IMR-90 (cell line): ENCODE measurements at regions not wholly inside any gene's neighbourhood (a gene's known extent, or its start where the extent isn't known, plus 50 kb on each side); places are given as distances from the start of the nearest gene placed in this dataset.

Experiments used
- ATAC-seq: fragments of 200-7000 bp; cut with Tn5 transposase; 2 replicates; pipeline ENCODE4 v1.9.1; 2020; ENCODE audit warnings: low read depth, mild to moderate bottlenecking, moderate library complexity
- BruUV-seq: library from RNA; stranded (reverse); fragments of 400-500 nt; replicated peaks from 2 replicates; lab custom pipeline; 2021; lab: Mats Ljungman, UMichigan
- CTCF ChIA-PET: fragments of 300-600 bp; formaldehyde crosslinking; extraction: SDS; loops from one replicate; lab custom pipeline; 2021; ENCODE audit warnings: antibody characterized with exemption; lab: Yijun Ruan, JAX
- POLR2A ChIA-PET: fragments of 300-600 bp; sonication (Branson Sonifier 250); formaldehyde crosslinking; loops from one replicate; lab custom pipeline; 2022; ENCODE audit warnings: antibody characterized with exemption; ENCODE audit not compliant: unreplicated experiment; lab: Charles Lee
- DNase-seq: peaks from one replicate; pipeline ENCODE4 v3.0.0; 2013
- H2AFZ ChIP-seq: replicated peaks from 2 replicates; pipeline ENCODE3; 2013; ENCODE audit warnings: low read length, mild to moderate bottlenecking; ENCODE audit not compliant: poor library complexity
- H2AK5ac ChIP-seq: 2 replicates; pipeline ENCODE4 v1.6.1; 2013; ENCODE audit warnings: low read depth, low read length, inconsistent platforms
- H2AK9ac ChIP-seq: replicated peaks from 2 replicates; pipeline ENCODE3; 2013; ENCODE audit warnings: mild to moderate bottlenecking, low read depth, low read length, moderate library complexity; ENCODE audit not compliant: poor library complexity
- H2BK120ac ChIP-seq: 2 replicates; pipeline ENCODE4 v1.6.1; 2013; ENCODE audit warnings: low read depth, low read length, inconsistent platforms
- H2BK15ac ChIP-seq: 3 replicates; pipeline ENCODE4 v1.6.1; 2013; ENCODE audit warnings: low read depth, low read length, inconsistent platforms
- H2BK20ac ChIP-seq: 2 replicates; pipeline ENCODE4 v1.6.1; 2013; ENCODE audit warnings: low read depth, mild to moderate bottlenecking, inconsistent platforms, low read length, moderate library complexity
- H2BK5ac ChIP-seq: 2 replicates; pipeline ENCODE4 v1.6.1; 2013; ENCODE audit warnings: mild to moderate bottlenecking, low read depth, low read length, inconsistent platforms; ENCODE audit not compliant: poor library complexity, severe bottlenecking
- H3K14ac ChIP-seq: replicated peaks from 2 replicates; pipeline ENCODE4 v1.6.1; 2013; ENCODE audit warnings: low read depth, low read length, inconsistent platforms
- H3K18ac ChIP-seq: 2 replicates; pipeline ENCODE4 v1.6.1; 2013; ENCODE audit warnings: low read depth, low read length, control low read depth
- H3K23ac ChIP-seq: 2 replicates; pipeline ENCODE4 v1.6.1; 2013; ENCODE audit warnings: low read depth, low read length, inconsistent platforms
- H3K27ac ChIP-seq: 2 replicates; pipeline ENCODE4 v1.5.1; 2013; ENCODE audit warnings: mild to moderate bottlenecking, control low read depth, low read length; ENCODE audit not compliant: insufficient read depth
- H3K27me3 ChIP-seq: 2 replicates; pipeline ENCODE4 v1.6.1; 2013; ENCODE audit warnings: low read length; ENCODE audit not compliant: control insufficient read depth, insufficient read depth
- H3K36me3 ChIP-seq: 2 replicates; pipeline ENCODE4 v1.6.1; 2013; ENCODE audit warnings: low read length, mixed read lengths; ENCODE audit not compliant: control insufficient read depth, insufficient read depth
- H3K4ac ChIP-seq: 2 replicates; pipeline ENCODE4 v1.6.1; 2013; ENCODE audit warnings: low read depth, low read length, inconsistent platforms
- H3K4me1 ChIP-seq: 2 replicates; pipeline ENCODE4 v1.6.1; 2013; ENCODE audit warnings: low read length, mixed read lengths; ENCODE audit not compliant: control insufficient read depth, insufficient read depth
- H3K4me2 ChIP-seq: 2 replicates; pipeline ENCODE4 v1.6.1; 2013; ENCODE audit warnings: low read depth, mild to moderate bottlenecking, control low read depth, low read length, moderate library complexity
- H3K4me3 ChIP-seq: 2 replicates; pipeline ENCODE4 v1.5.1; 2013; ENCODE audit warnings: low read depth, mild to moderate bottlenecking, control low read depth, low read length, moderate library complexity; ENCODE audit not compliant: insufficient read depth
- H3K56ac ChIP-seq: 2 replicates; pipeline ENCODE4 v1.6.1; 2013; ENCODE audit warnings: low read length, inconsistent platforms; ENCODE audit not compliant: insufficient read depth; ENCODE audit errors: extremely low read depth
- H3K79me1 ChIP-seq, 2 experiments: 2 replicates each; pipeline ENCODE4 v1.6.1; 2013; ENCODE audit warnings: low read length in 2 of 2, inconsistent platforms in 1 of 2, low read depth in 1 of 2
- H3K9ac ChIP-seq: 2 replicates; pipeline ENCODE4 v1.6.1; 2013; ENCODE audit warnings: low read depth, low read length, control low read depth
- H3K9me1 ChIP-seq: 2 replicates; pipeline ENCODE4 v1.6.1; 2013; ENCODE audit warnings: low read length, inconsistent platforms; ENCODE audit not compliant: insufficient read depth
- H3K9me3 ChIP-seq: 2 replicates; pipeline ENCODE4 v1.6.1; 2013; ENCODE audit warnings: low read length; ENCODE audit not compliant: control insufficient read depth, insufficient read depth
- H4K20me1 ChIP-seq: 2 replicates; pipeline ENCODE4 v1.6.1; 2013; ENCODE audit warnings: low read length, inconsistent platforms; ENCODE audit not compliant: insufficient read depth
- H4K5ac ChIP-seq: 2 replicates; pipeline ENCODE4 v1.6.1; 2013; ENCODE audit warnings: mild to moderate bottlenecking, low read depth, low read length, control low read depth
- H4K8ac ChIP-seq, 2 experiments: 2 replicates each; pipeline ENCODE4 v1.6.1; 2013; ENCODE audit warnings: low read depth in 2 of 2, low read length in 2 of 2, control low read depth in 1 of 2, inconsistent platforms in 1 of 2
- H4K91ac ChIP-seq: 2 replicates; pipeline ENCODE4 v1.6.1; 2013; ENCODE audit warnings: low read depth, low read length, inconsistent platforms; ENCODE audit not compliant: insufficient read depth
- MAFK ChIP-seq: IDR thresholded peaks from 2 replicates; pipeline ENCODE4 v1.6.1; 2012; ENCODE audit warnings: low read depth, low read length, improper control_type of control experiment
- MAZ ChIP-seq: IDR thresholded peaks from 2 replicates; pipeline ENCODE4 v1.6.1; 2012; ENCODE audit warnings: low read depth, mild to moderate bottlenecking, low read length, improper control_type of control experiment, moderate library complexity, borderline replicate concordance
- POLR2A ChIP-seq: IDR thresholded peaks from 2 replicates; pipeline ENCODE4 v1.6.1; 2012; ENCODE audit warnings: mild to moderate bottlenecking, low read depth, low read length
- RAD21 ChIP-seq: IDR thresholded peaks from 2 replicates; pipeline ENCODE4 v1.6.1; 2012; ENCODE audit warnings: low read length, improper control_type of control experiment
- RCOR1 ChIP-seq: IDR thresholded peaks from 2 replicates; pipeline ENCODE4 v1.6.1; 2012; ENCODE audit warnings: mild to moderate bottlenecking, low read length, improper control_type of control experiment; ENCODE audit not compliant: insufficient replicate concordance
- RFX5 ChIP-seq: IDR thresholded peaks from 2 replicates; pipeline ENCODE4 v1.8.0; 2012; ENCODE audit warnings: low read depth, mild to moderate bottlenecking, low read length, moderate library complexity
- SMC3 ChIP-seq: fragments of 150-350 bp; IDR thresholded peaks from 2 replicates; pipeline ENCODE4 v1.6.1; 2016; ENCODE audit warnings: low read depth, mild to moderate bottlenecking, antibody characterized with exemption, low read length, moderate library complexity
- WGBS, 2 experiments: methylation state at CpG; one replicate each; pipeline versions ENCODE4 v1.1.5 to v1.1.7; 2013; ENCODE audit warnings: missing lambda C conversion rate in 2 of 2; ENCODE audit not compliant: insufficient read length in 1 of 2; ENCODE audit errors: extremely low coverage in 2 of 2; 5-methylcytosine and 5-hydroxymethylcytosine counted together
- dilution Hi-C: fragments of 300-500 bp; cut with HindIII; formaldehyde crosslinking; loops from one replicate; pipeline ENCODE4 v1.14.3; 2018; ENCODE audit warnings: low sequenced_read_pairs; ENCODE audit not compliant: unreplicated experiment
- in situ Hi-C: fragments of 300-500 bp; cut with MboI; formaldehyde crosslinking; loops from 3 replicates; pipeline ENCODE4 v1.14.3; 2019; ENCODE audit warnings: low sequenced_read_pairs, inconsistent platforms, mixed read lengths
- intact Hi-C: fragments of 100-400 bp; cut with micrococcal nuclease; formaldehyde crosslinking; loops from 2 replicates; pipeline ENCODE4 v1.10.0; 2022
- TF ChIP-seq, protein P1 (sequence below): fragments of 150-350 bp; IDR thresholded peaks from 2 replicates; pipeline ENCODE4 v1.6.1; 2017; ENCODE audit warnings: mild to moderate bottlenecking, antibody characterized with exemption, low read length, low read depth
- TF ChIP-seq, protein P2 (sequence below): conservative IDR thresholded peaks from 2 replicates; pipeline ENCODE4 v1.5.1; 2012; ENCODE audit warnings: mild to moderate bottlenecking, low read depth, low read length, improper control_type of control experiment

DNA sequence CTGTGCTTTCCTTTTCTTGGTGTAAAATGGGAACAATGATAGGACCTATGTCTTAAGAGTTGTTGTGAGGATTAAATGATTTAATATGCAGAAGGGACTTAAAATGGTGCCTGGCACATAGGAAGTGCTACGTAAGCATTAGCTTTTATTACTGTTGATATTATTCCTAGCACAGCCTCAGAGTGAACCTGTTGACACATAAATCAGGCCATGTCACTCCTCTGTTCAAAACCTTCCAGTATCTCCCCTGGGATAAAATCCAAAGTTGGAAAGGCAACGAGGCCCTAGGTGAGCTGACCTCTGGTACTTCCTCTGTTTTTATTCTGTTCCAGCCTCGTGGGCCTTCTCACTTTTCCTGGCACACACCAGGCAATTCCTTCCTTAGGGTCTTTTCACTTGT, 108.8 kb upstream of the CADM1 start:
- intact Hi-C loops: loop anchor here (10.0 kb wide), 1 partner anchor 408 kb away; no protein-coding TSS in a partner anchor
- no CpG with 5 or more reads among the region's 3 CpGs for WGBS, 2 experiments
- Histone ChIP-seq H4K8ac (no peak overlapping the region), H3K9me1 (peaks cover 3% of the 10 kb centered on the region), H3K79me1 (no peaks in the 10 kb centered on the region), H3K9me3 (no peaks in the 10 kb centered on the region), H2BK120ac (peak overlapping the region; percentile 57), H3K23ac (no peak overlapping the region), H3K4me3 (no peak overlapping the region), H4K91ac (0 out of 2 replicates have a peak overlapping the region, but pooled peaks have one; percentile 10), H2AK5ac (no peak overlapping the region), H3K14ac (no peak overlapping the region), H3K9ac (no peak overlapping the region), H2BK20ac (peak overlapping the region; percentile 55; the same call in 1 of the 2 replicates), H3K4ac (no peak overlapping the region), H3K36me3 (no peaks in the 10 kb centered on the region), H2AFZ (no peak overlapping the region), H3K4me1 (peaks cover 12% of the 10 kb centered on the region), H3K18ac (no peak overlapping the region), H2BK15ac (0 out of 3 replicates have a peak overlapping the region, but pooled peaks have one; percentile 64), H4K20me1 (no peaks in the 10 kb centered on the region), H3K27ac (no peak overlapping the region), H3K27me3 (peaks cover 10% of the 10 kb centered on the region), H3K56ac (no peak overlapping the region), H3K4me2 (no peak overlapping the region), H2BK5ac (no peak overlapping the region), H4K5ac (no peak overlapping the region), H2AK9ac (no peak overlapping the region)
- no TSS peak for BruUV-seq
- POLR2A ChIA-PET: no interaction called here
- TF ChIP-seq POLR2A (no peak), RAD21 (no peak), MAFK (no peak), RCOR1 (no peak), RFX5 (no peak), MAZ (no peak), SMC3 (no peak)
- TF ChIP-seq, protein P1, sequence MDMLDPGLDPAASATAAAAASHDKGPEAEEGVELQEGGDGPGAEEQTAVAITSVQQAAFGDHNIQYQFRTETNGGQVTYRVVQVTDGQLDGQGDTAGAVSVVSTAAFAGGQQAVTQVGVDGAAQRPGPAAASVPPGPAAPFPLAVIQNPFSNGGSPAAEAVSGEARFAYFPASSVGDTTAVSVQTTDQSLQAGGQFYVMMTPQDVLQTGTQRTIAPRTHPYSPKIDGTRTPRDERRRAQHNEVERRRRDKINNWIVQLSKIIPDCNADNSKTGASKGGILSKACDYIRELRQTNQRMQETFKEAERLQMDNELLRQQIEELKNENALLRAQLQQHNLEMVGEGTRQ: no peak
- TF ChIP-seq, protein P2, sequence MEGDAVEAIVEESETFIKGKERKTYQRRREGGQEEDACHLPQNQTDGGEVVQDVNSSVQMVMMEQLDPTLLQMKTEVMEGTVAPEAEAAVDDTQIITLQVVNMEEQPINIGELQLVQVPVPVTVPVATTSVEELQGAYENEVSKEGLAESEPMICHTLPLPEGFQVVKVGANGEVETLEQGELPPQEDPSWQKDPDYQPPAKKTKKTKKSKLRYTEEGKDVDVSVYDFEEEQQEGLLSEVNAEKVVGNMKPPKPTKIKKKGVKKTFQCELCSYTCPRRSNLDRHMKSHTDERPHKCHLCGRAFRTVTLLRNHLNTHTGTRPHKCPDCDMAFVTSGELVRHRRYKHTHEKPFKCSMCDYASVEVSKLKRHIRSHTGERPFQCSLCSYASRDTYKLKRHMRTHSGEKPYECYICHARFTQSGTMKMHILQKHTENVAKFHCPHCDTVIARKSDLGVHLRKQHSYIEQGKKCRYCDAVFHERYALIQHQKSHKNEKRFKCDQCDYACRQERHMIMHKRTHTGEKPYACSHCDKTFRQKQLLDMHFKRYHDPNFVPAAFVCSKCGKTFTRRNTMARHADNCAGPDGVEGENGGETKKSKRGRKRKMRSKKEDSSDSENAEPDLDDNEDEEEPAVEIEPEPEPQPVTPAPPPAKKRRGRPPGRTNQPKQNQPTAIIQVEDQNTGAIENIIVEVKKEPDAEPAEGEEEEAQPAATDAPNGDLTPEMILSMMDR: no peak
- no peak for DNase-seq
- ATAC-seq: no peak
- CTCF ChIA-PET: no interaction called here
- dilution Hi-C loops: no loop called here
- in situ Hi-C loops: no loop called here
